Stomach smooth muscle (tissue), 2 donors: ENCODE measurements at regions not wholly inside any gene's neighbourhood (a gene's known extent, or its start where the extent isn't known, plus 50 kb on each side); places are given as distances from the start of the nearest gene placed in this dataset.
"Not testable (repeated sequence)": the region's sequence is repeated elsewhere in the genome, so short reads cannot be mapped to it uniquely, and the experiment has no call there.

ENCODE experiments used
- H3K27ac ChIP-seq: one replicate; pipeline ENCODE4 v1.7.0; 2013; ENCODE audit warnings: mild to moderate bottlenecking, low read length, inconsistent platforms
- H3K27me3 ChIP-seq, 2 donors: one replicate each; pipeline ENCODE4 v1.7.0; 2013; ENCODE audit warnings: low read length in 2 of 2; ENCODE audit not compliant: insufficient read depth in 2 of 2, control insufficient read depth in 1 of 2
- H3K36me3 ChIP-seq, 2 donors: one replicate each; pipeline ENCODE4 v1.7.0; 2013; ENCODE audit warnings: low read length in 2 of 2; ENCODE audit not compliant: control insufficient read depth in 2 of 2, insufficient read depth in 2 of 2
- H3K4me1 ChIP-seq: one replicate; pipeline ENCODE4 v1.7.0; 2013; ENCODE audit warnings: low read length; ENCODE audit not compliant: control insufficient read depth, insufficient read depth
- H3K4me3 ChIP-seq, 2 donors: one replicate each; pipeline ENCODE4 v1.7.0; 2013; ENCODE audit warnings: low read length in 2 of 2
- H3K9ac ChIP-seq, 2 donors: one replicate each; pipeline ENCODE4 v1.7.0; 2013; ENCODE audit warnings: low read length in 2 of 2, mild to moderate bottlenecking in 1 of 2
- H3K9me3 ChIP-seq, 2 donors: one replicate each; pipeline ENCODE4 v1.7.0; 2013; ENCODE audit warnings: low read length in 2 of 2; ENCODE audit not compliant: control insufficient read depth in 2 of 2
- donor health status: healthy.
- donor health status: Pancreatic carcinoma.

- Histone ChIP-seq H3K36me3 (no peaks in the 10 kb centered on the region), H3K27ac (no peak overlapping the region), H3K9ac (no peak overlapping the region), H3K4me3 (no peak overlapping the region), H3K4me1 (no peaks in the 10 kb centered on the region), H3K9me3 (no peaks in the 10 kb centered on the region), H3K27me3 (no peaks in the 10 kb centered on the region)
Observed at GRCh38 chr14:71762575-71762974, 169.7 kb upstream of the RGS6 start.

DNA sequence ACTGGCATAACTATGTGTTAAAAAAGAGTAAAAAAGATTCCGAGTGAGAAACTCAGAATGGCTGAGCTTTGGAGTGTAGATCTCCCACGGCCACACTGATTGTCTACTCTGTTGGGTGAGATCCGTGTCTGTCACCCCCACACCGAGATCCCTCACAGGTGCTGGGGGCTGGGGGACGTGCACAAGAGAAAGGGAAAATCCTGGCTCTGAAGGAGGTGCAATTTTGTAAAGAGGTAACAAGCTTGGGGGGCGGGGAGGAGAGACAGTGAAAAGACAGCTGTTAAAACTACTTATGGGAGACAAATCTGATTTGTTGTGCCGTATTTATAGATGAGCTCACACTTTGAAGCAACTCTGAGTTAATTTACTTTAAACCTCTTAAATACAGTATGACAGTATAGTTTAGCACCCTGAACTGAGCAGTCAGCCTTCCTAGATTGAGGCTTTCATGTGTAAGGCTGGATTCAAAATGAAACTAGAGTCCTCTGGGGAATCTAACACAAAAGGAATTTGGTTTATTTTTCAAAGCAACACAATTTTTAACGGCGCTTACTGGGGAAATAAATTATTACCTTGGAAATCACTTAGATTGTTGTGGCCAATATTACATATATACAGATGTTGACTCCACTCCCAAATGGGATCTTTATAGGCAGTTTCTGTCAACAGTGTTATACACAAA is 167.4 kb upstream of the RGS6 start:
- Histone ChIP-seq H3K4me3 (no peak overlapping the region), H3K4me1 (no peaks in the 10 kb centered on the region), H3K9me3 (no peaks in the 10 kb centered on the region)

DNA sequence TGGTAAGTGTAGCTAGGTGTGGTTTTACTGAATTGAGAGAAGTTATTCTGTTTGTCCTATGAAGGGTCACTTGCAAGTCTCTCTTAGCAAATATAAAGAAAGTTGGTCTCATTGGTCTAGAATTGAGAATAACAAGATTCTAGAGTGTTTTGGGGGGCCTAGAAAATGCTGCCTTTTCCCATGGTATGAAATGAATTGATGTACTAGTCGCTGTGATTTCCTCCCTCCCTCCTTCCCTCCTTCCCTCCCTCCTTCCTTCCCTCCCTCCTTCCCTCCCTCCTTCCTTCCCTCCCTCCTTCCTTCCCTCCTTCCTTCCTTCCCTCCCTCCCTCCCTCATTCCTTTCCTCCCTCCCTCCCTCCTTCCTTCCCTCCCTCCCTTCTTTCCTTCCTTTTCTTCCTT is 166.7 kb upstream of the RGS6 start:
- H3K27ac ChIP-seq: no peak overlapping the region
- no peaks in the 10 kb centered on the region for H3K36me3 ChIP-seq
- no peak overlapping the region for H3K9ac ChIP-seq
- no peaks in the 10 kb centered on the region for H3K4me1 ChIP-seq
- no peaks in the 10 kb centered on the region for H3K27me3 ChIP-seq
- H3K4me3 ChIP-seq: no peak overlapping the region
- no peaks in the 10 kb centered on the region for H3K9me3 ChIP-seq

More for the DNA sequence above, 167.4 kb upstream of the RGS6 start:
- H3K9ac ChIP-seq: no peak overlapping the region
- H3K36me3 ChIP-seq: no peaks in the 10 kb centered on the region
- no peak overlapping the region for H3K27ac ChIP-seq
- no peaks in the 10 kb centered on the region for H3K27me3 ChIP-seq

GRCh38 chr14:71770431-71770830 is 161.8 kb upstream of the RGS6 start:
- no peak overlapping the region for H3K27ac ChIP-seq
- H3K9me3 ChIP-seq: peaks cover 0 to 8% of the 10 kb centered on the region in 2 donors
- H3K4me1 ChIP-seq: no peaks in the 10 kb centered on the region
- no peaks in the 10 kb centered on the region for H3K36me3 ChIP-seq
- H3K4me3 ChIP-seq: no peak overlapping the region
- H3K27me3 ChIP-seq: no peaks in the 10 kb centered on the region
- no peak overlapping the region for H3K9ac ChIP-seq

- not testable (repeated sequence) for H3K4me3 ChIP-seq, H3K27me3 ChIP-seq, H3K4me1 ChIP-seq, H3K36me3 ChIP-seq, H3K27ac ChIP-seq, H3K9ac ChIP-seq, H3K9me3 ChIP-seq
Observed at GRCh38 chr14:71771421-71771820, 160.8 kb upstream of the RGS6 start.

- H3K9me3 ChIP-seq, H3K4me3 ChIP-seq, H3K9ac ChIP-seq, H3K27me3 ChIP-seq, H3K36me3 ChIP-seq, H3K27ac ChIP-seq, H3K4me1 ChIP-seq: not testable (repeated sequence)
Observed at GRCh38 chr14:71771996-71772395, 160.2 kb upstream of the RGS6 start.

DNA sequence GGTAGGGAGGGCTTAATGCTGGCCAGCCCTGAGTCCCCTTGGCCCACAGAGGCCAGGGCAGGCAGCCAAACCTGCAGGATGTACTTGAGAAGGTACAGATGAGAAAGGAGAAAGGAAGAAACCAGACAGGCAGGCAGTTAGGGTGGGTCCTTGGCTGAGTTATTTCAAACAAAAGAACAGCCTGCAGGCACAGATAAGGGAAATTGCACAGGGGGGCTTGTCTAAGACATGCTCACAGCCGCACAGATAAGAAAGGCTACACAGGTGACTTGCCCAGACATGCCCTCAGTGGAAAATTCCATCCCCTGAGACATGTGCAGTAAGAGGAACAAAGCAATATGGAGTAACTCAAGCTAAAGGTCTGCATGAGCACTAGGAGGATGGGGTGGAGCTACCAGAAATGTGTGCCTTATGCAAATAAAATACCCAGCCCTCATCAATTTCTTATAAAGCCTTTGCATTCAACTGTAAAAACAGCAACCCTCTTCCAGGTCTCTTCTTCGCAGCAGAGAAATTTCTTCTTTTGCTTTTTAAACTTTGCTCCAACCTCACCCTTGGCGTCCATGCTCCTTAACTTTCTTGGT is 158.2 kb upstream of the RGS6 start:
- Histone ChIP-seq H3K4me1 (no peaks in the 10 kb centered on the region), H3K27me3 (no peaks in the 10 kb centered on the region), H3K9ac (no peak overlapping the region), H3K27ac (no peak overlapping the region), H3K9me3 (peaks cover 0 to 8% of the 10 kb centered on the region in 2 donors), H3K4me3 (no peak overlapping the region), H3K36me3 (no peaks in the 10 kb centered on the region)

DNA sequence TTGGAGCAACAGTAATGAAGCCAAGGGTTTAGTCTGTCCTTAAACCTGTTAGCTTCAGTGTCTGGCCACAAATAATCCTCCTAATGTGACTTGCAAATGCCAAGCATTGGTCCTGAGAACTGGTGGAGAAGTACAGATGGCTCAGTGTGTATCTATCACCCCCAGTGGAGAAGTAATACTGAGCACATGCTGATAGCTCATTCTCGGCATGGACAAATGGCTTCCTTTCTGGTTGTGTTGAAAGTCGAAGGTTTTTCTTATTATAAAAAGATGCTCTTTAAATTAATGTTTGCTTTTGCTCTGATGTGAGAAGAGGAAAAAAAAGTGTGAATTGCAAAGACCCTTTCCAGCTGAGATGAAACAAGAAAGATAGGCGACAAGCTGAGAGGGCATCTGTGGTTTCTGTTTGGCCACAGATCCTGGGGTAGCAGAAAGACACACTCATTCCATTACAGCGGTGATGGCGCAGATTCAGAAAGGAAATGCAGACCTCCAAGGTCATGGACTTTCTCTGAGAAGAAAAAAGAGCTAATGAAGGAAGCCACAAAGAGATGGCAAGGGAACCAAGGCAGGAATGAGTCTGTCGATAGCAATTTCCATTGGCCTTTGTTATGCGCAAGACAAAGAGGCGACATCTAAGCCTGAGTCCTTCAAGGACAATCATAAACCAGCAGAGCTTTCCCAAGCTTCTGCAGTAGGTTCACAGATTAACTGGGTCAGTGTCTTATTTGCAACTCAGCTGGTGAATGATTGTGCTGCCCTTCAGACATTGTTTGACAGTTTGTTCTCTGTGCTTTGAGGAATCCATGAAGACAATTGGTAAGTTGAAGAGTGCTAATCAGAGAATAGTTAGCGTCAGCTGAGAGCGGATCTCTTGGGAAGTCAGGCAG is 155.5 kb upstream of the RGS6 start:
- H3K9ac ChIP-seq: no peak overlapping the region
- peaks cover 0 to 8% of the 10 kb centered on the region in 2 donors for H3K9me3 ChIP-seq
- H3K36me3 ChIP-seq: no peaks in the 10 kb centered on the region
- no peaks in the 10 kb centered on the region for H3K4me1 ChIP-seq
- no peak overlapping the region for H3K4me3 ChIP-seq
- no peaks in the 10 kb centered on the region for H3K27me3 ChIP-seq
- H3K27ac ChIP-seq: no peak overlapping the region

DNA sequence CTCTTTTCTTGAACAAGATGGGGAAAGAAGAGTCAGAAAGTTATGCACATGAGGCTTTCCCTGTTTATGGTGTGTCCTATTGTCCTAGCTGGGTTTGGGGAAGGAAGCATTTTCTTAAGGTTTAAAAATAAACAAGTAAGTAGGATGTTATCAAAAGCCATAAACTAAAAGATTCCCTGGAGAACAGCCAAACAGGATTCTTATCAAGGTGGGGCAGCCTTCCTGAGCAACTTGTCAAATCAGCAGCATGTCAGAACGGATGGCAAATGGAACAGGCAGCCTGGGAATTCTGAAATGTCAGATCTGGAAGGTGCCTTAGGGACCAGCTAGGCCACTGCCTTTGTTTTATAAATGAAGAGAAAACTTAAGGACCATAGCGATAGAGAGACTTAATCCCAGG is 152.2 kb upstream of the RGS6 start:
- Histone ChIP-seq H3K4me1 (no peaks in the 10 kb centered on the region), H3K27ac (no peak overlapping the region), H3K36me3 (no peaks in the 10 kb centered on the region)

DNA sequence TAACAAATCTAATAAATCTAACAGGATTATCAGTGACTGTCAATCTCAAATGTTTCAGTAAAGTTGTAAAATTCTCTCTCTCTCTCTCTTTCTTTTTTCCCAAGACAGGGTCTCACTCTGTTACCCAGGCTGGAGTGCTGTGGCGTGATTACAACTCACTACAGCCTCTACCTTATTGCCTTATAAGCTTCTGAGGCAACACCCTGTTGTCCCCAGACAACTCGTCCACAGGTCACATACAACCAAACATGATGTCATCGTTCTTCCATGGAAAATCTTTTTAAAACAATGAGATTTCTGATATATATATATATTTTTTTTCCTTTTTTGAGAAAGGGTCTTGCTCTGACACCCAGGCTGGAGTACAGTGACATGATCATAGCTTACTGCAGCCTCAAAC is 151.4 kb upstream of the RGS6 start:
- Histone ChIP-seq H3K36me3 (no peaks in the 10 kb centered on the region), H3K9ac (no peak overlapping the region), H3K27ac (no peak overlapping the region), H3K9me3 (no peaks in the 10 kb centered on the region), H3K27me3 (no peaks in the 10 kb centered on the region), H3K4me1 (no peaks in the 10 kb centered on the region), H3K4me3 (no peak overlapping the region)

More for the DNA sequence above, 152.2 kb upstream of the RGS6 start:
- Histone ChIP-seq H3K4me3 (no peak overlapping the region), H3K27me3 (no peaks in the 10 kb centered on the region), H3K9ac (no peak overlapping the region), H3K9me3 (no peaks in the 10 kb centered on the region)

- Histone ChIP-seq H3K27me3 (no peaks in the 10 kb centered on the region), H3K9me3 (no peaks in the 10 kb centered on the region), H3K4me1 (no peaks in the 10 kb centered on the region), H3K9ac (no peak overlapping the region), H3K36me3 (no peaks in the 10 kb centered on the region), H3K27ac (no peak overlapping the region), H3K4me3 (no peak overlapping the region)
Observed at GRCh38 chr14:71783088-71783487, 149.1 kb upstream of the RGS6 start.
